HG03439 (cell line): ENCODE measurements at regions not wholly inside any gene's neighbourhood (a gene's known extent, or its start where the extent isn't known, plus 50 kb on each side); places are given as distances from the start of the nearest gene placed in this dataset.

Source experiments
- ATAC-seq: cut with Tn5 transposase; IDR thresholded peaks from one replicate; pipeline ENCODE4 v1.9.1; 2021; ENCODE audit warnings: mild to moderate bottlenecking, moderate library complexity; ENCODE audit not compliant: unreplicated experiment

- no peak for ATAC-seq
These were observed 284.5 kb downstream of the KCNRG start for GRCh38 chr13:50299546-50300249.

GRCh38 chr13:50303963-50304721 is 288.9 kb downstream of the KCNRG start:
- no peak for ATAC-seq

GRCh38 chr13:50306156-50306555 is 290.9 kb downstream of the KCNRG start:
- no peak for ATAC-seq

- no peak for ATAC-seq
These were observed 294.1 kb downstream of the KCNRG start for GRCh38 chr13:50309318-50309717.

GRCh38 chr13:50309882-50310594 is 294.8 kb downstream of the KCNRG start:
- no peak for ATAC-seq

- ATAC-seq: no peak
These were observed 295.5 kb downstream of the KCNRG start for GRCh38 chr13:50310734-50311133.

GRCh38 chr13:50318887-50319286 is 303.6 kb downstream of the KCNRG start:
- no peak for ATAC-seq

- no peak for ATAC-seq
These were observed 304.5 kb downstream of the KCNRG start for GRCh38 chr13:50319635-50320255.

- no peak for ATAC-seq
These were observed 305.1 kb downstream of the KCNRG start for GRCh38 chr13:50320271-50320862.

- ATAC-seq: no peak
These were observed 306.8 kb downstream of the KCNRG start for GRCh38 chr13:50322006-50322405.

GRCh38 chr13:50323440-50324065 is 308.3 kb downstream of the KCNRG start:
- ATAC-seq: no peak

- no peak for ATAC-seq
These were observed 311.0 kb downstream of the KCNRG start for GRCh38 chr13:50326271-50326670.

- ATAC-seq: no peak
These were observed 311.6 kb downstream of the KCNRG start for GRCh38 chr13:50326811-50327210.

- ATAC-seq: no peak
These were observed 319.0 kb downstream of the KCNRG start for GRCh38 chr13:50334115-50334778.

GRCh38 chr13:50334944-50335343 is 319.7 kb downstream of the KCNRG start:
- ATAC-seq: no peak

- ATAC-seq: no peak
These were observed 324.0 kb downstream of the KCNRG start for GRCh38 chr13:50339271-50339670.

- no peak for ATAC-seq
These were observed 324.9 kb downstream of the KCNRG start for GRCh38 chr13:50340146-50340545.

GRCh38 chr13:50340551-50341287 is 325.5 kb downstream of the KCNRG start:
- no peak for ATAC-seq

- no peak for ATAC-seq
These were observed 326.3 kb downstream of the KCNRG start for GRCh38 chr13:50341526-50341925.
